Glutamatergic neuron (in vitro differentiated cells): ENCODE measurements at regions not wholly inside any gene's neighbourhood (a gene's known extent, or its start where the extent isn't known, plus 50 kb on each side); places are given as distances from the start of the nearest gene placed in this dataset.

Experiments
- DNase-seq: peaks from one replicate; pipeline ENCODE4 v3.0.0; 2022
- H3K27ac Mint-ChIP-seq: one replicate; pipeline ENCODE4 v1.8.0; 2020; ENCODE audit warnings: mild to moderate bottlenecking, mixed read lengths, inconsistent platforms; ENCODE audit not compliant: unreplicated experiment
- H3K27me3 Mint-ChIP-seq: one replicate; pipeline ENCODE4 v1.8.0; 2020; ENCODE audit warnings: mild to moderate bottlenecking, moderate library complexity, mixed read lengths, inconsistent platforms; ENCODE audit not compliant: unreplicated experiment
- H3K36me3 Mint-ChIP-seq: one replicate; pipeline ENCODE4 v1.8.0; 2020; ENCODE audit warnings: mild to moderate bottlenecking, mixed read lengths, inconsistent platforms; ENCODE audit not compliant: unreplicated experiment
- H3K4me1 Mint-ChIP-seq: one replicate; pipeline ENCODE4 v1.8.0; 2020; ENCODE audit warnings: mild to moderate bottlenecking, low read depth, mixed read lengths, inconsistent platforms; ENCODE audit not compliant: unreplicated experiment
- H3K4me3 Mint-ChIP-seq: one replicate; pipeline ENCODE4 v1.8.0; 2020; ENCODE audit warnings: mild to moderate bottlenecking, mixed read lengths, inconsistent platforms; ENCODE audit not compliant: unreplicated experiment
- H3K9me3 Mint-ChIP-seq: one replicate; pipeline ENCODE4 v1.8.0; 2020; ENCODE audit warnings: mild to moderate bottlenecking, moderate library complexity, mixed read lengths, inconsistent platforms; ENCODE audit not compliant: unreplicated experiment
- CTCF ChIP-seq: fragments of 200-600 bp; sonication (generic); IDR thresholded peaks from one replicate; pipeline ENCODE4 v1.5.0; 2021; ENCODE audit not compliant: partially characterized antibody, unreplicated experiment

DNA sequence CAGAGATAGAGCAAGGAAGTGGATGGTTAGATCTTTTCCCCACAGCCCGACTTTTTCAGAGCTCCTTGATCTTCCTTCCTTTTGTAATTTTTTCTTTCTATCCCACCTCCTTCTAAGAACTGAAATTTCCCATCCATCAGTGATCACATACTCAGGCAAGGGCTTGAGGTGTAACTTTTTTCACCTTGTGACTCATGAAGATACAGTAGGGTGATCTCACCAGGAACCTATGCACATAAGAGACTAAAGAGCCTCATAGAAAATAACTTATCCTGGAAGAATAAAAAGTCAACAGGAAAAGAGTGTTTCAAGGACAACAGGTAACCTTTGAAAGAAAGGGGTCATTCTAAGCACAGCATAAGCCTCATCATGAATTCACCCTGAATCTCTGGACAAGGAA lies 131.2 kb upstream of the HCCS start:
- Mint-ChIP-seq H3K9me3 (no peaks in the 10 kb centered on the region), H3K4me1 (no peaks in the 10 kb centered on the region), H3K36me3 (no peaks in the 10 kb centered on the region), H3K27me3 (no peaks in the 10 kb centered on the region), H3K27ac (no peak overlapping the region), H3K4me3 (no peak overlapping the region)
- DNase-seq = no peak
- TF ChIP-seq CTCF = no peak

GRCh38 chrX:10981506-10981905 lies 129.6 kb upstream of the HCCS start:
- no peak for TF ChIP-seq CTCF
- DNase-seq = no peak
- H3K27ac Mint-ChIP-seq = no peak overlapping the region
- no peaks in the 10 kb centered on the region for H3K27me3 Mint-ChIP-seq
- no peak overlapping the region for H3K4me3 Mint-ChIP-seq
- H3K36me3 Mint-ChIP-seq = no peaks in the 10 kb centered on the region
- no peaks in the 10 kb centered on the region for H3K9me3 Mint-ChIP-seq
- H3K4me1 Mint-ChIP-seq = no peaks in the 10 kb centered on the region

DNA sequence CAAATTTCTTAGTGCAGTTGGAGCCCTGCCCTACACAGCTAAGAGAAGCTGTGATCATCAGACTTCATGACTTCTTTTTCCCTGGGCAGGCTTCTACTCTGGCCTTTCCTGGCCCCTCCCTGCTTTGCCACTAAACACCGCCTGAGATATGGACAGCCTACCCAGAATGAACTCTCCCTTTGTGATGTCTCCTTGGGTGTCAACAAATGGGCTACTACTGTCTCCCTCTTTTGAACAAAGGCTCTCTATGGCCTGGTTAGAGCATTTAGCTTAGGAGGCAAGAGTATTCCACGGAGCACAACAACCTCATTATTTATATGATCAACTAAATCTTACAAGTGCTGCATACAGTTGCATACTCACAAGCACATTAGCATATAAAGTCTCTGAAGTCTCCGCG lies 127.6 kb upstream of the HCCS start:
- TF ChIP-seq CTCF = no peak
- Mint-ChIP-seq H3K4me1 (no peaks in the 10 kb centered on the region), H3K27me3 (no peaks in the 10 kb centered on the region), H3K4me3 (no peak overlapping the region), H3K36me3 (no peaks in the 10 kb centered on the region), H3K9me3 (no peaks in the 10 kb centered on the region), H3K27ac (no peak overlapping the region)
- no peak for DNase-seq

- Mint-ChIP-seq H3K9me3 (no peaks in the 10 kb centered on the region), H3K4me1 (no peaks in the 10 kb centered on the region), H3K27ac (no peak overlapping the region), H3K27me3 (no peaks in the 10 kb centered on the region), H3K4me3 (no peak overlapping the region), H3K36me3 (no peaks in the 10 kb centered on the region)
- DNase-seq = no peak
- no peak for TF ChIP-seq CTCF
These were observed 126.9 kb upstream of the HCCS start for GRCh38 chrX:10984213-10984612.

DNA sequence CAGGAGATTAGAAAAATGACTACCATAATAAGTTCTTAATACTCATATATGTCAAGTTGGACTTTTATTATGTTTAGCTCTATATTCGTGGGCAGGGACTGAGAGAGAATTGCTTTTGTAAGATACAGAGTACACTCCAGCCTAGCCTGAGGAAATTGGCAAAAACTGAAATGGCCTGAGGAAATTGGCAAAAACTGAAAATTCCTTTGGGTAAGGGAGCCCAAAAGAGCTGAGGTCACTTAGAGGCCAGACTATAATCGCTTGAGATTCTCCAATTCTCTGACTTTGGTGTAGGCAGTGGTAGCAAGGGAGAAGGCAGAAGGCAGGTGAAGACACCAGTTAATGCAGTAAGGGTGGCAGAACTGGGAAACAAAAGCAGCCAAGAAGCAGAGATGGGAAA lies 124.5 kb upstream of the HCCS start:
- DNase-seq = no peak
- H3K4me3 Mint-ChIP-seq = no peak overlapping the region
- H3K36me3 Mint-ChIP-seq = no peaks in the 10 kb centered on the region
- TF ChIP-seq CTCF = no peak
- H3K27ac Mint-ChIP-seq = no peak overlapping the region
- H3K9me3 Mint-ChIP-seq = no peaks in the 10 kb centered on the region
- H3K27me3 Mint-ChIP-seq = no peaks in the 10 kb centered on the region
- no peaks in the 10 kb centered on the region for H3K4me1 Mint-ChIP-seq
